NT2/D1 (cell line): ENCODE measurements at regions not wholly inside any gene's neighbourhood (a gene's known extent, or its start where the extent isn't known, plus 50 kb on each side); places are given as distances from the start of the nearest gene placed in this dataset.

Experiments
- DNase-seq: peaks from one replicate; pipeline ENCODE4 v3.0.0-alpha.2; 2011; ENCODE audit warnings: low read depth, low spot score
- H3K27me3 ChIP-seq: 2 replicates; pipeline ENCODE4 v1.6.0; 2011; ENCODE audit warnings: mild to moderate bottlenecking; ENCODE audit not compliant: insufficient read length, insufficient read depth
- H3K36me3 ChIP-seq: 2 replicates; pipeline ENCODE4 v1.6.1; 2011; ENCODE audit warnings: mild to moderate bottlenecking, low read length, mixed read lengths; ENCODE audit not compliant: insufficient read depth, insufficient read length
- H3K4me1 ChIP-seq: 2 replicates; pipeline ENCODE4 v1.5.1; 2011; ENCODE audit not compliant: insufficient read depth, insufficient read length
- H3K4me3 ChIP-seq: 2 replicates; pipeline ENCODE4 v1.5.1; 2011; ENCODE audit warnings: low read depth; ENCODE audit not compliant: insufficient read length
- H3K9ac ChIP-seq: 2 replicates; pipeline ENCODE4 v1.6.0; 2011; ENCODE audit warnings: low read depth; ENCODE audit not compliant: insufficient read length
- H3K9me3 ChIP-seq: 2 replicates; pipeline ENCODE4 v1.5.1; 2011; ENCODE audit warnings: mild to moderate bottlenecking, low read length; ENCODE audit not compliant: insufficient read depth
- SUZ12 ChIP-seq: IDR thresholded peaks from 2 replicates; pipeline ENCODE4 v1.6.1; 2011; ENCODE audit not compliant: insufficient read length, insufficient read depth; ENCODE audit errors: extremely low read depth
- YY1 ChIP-seq: IDR thresholded peaks from 2 replicates; pipeline ENCODE4 v1.6.1; 2011; ENCODE audit not compliant: insufficient read length, insufficient read depth
- ZNF274 ChIP-seq: IDR thresholded peaks from 2 replicates; pipeline ENCODE4 v1.6.1; 2011; ENCODE audit warnings: mild to moderate bottlenecking, low read depth, low read length

- Histone ChIP-seq H3K36me3 (no peaks in the 10 kb centered on the region), H3K4me3 (no peak overlapping the region), H3K27me3 (no peaks in the 10 kb centered on the region), H3K9me3 (no peaks in the 10 kb centered on the region), H3K9ac (no peak overlapping the region), H3K4me1 (no peaks in the 10 kb centered on the region)
- no peak for TF ChIP-seq YY1
- TF ChIP-seq ZNF274, result no peak
- no peak for TF ChIP-seq SUZ12
- DNase-seq, result no peak
These were observed 264.2 kb upstream of the EDNRB start for GRCh38 chr13:78182813-78183212.

GRCh38 chr13:78177306-78177705 is 258.7 kb upstream of the EDNRB start:
- TF ChIP-seq SUZ12, result no peak
- no peak for TF ChIP-seq YY1
- no peak for TF ChIP-seq ZNF274
- H3K9ac ChIP-seq, result no peak overlapping the region
- H3K36me3 ChIP-seq, result no peaks in the 10 kb centered on the region
- DNase-seq, result no peak
- H3K4me3 ChIP-seq, result no peak overlapping the region
- no peaks in the 10 kb centered on the region for H3K27me3 ChIP-seq
- H3K9me3 ChIP-seq, result no peaks in the 10 kb centered on the region
- no peaks in the 10 kb centered on the region for H3K4me1 ChIP-seq

GRCh38 chr13:78176880-78177279 is 258.2 kb upstream of the EDNRB start:
- Histone ChIP-seq H3K36me3 (no peaks in the 10 kb centered on the region), H3K9ac (no peak overlapping the region), H3K9me3 (no peaks in the 10 kb centered on the region), H3K4me1 (no peaks in the 10 kb centered on the region), H3K4me3 (no peak overlapping the region), H3K27me3 (no peaks in the 10 kb centered on the region)
- no peak for TF ChIP-seq ZNF274
- TF ChIP-seq YY1, result no peak
- TF ChIP-seq SUZ12, result no peak
- no peak for DNase-seq

- Histone ChIP-seq H3K9me3 (peaks cover 7% of the 10 kb centered on the region; the same call in 1 of the 2 replicates), H3K36me3 (no peaks in the 10 kb centered on the region), H3K4me1 (no peaks in the 10 kb centered on the region), H3K27me3 (no peaks in the 10 kb centered on the region), H3K9ac (no peak overlapping the region), H3K4me3 (no peak overlapping the region)
- DNase-seq, result no peak
- TF ChIP-seq SUZ12 (no peak), YY1 (no peak), ZNF274 (no peak)
These were observed 250.8 kb upstream of the EDNRB start for GRCh38 chr13:78169386-78169785.

GRCh38 chr13:78168981-78169380 is 250.3 kb upstream of the EDNRB start:
- peaks cover 7% of the 10 kb centered on the region; the same call in 1 of the 2 replicates for H3K9me3 ChIP-seq
- no peaks in the 10 kb centered on the region for H3K36me3 ChIP-seq
- H3K27me3 ChIP-seq, result no peaks in the 10 kb centered on the region
- no peak overlapping the region for H3K9ac ChIP-seq
- no peak for DNase-seq
- H3K4me1 ChIP-seq, result no peaks in the 10 kb centered on the region
- TF ChIP-seq ZNF274 (no peak), YY1 (no peak), SUZ12 (no peak)
- H3K4me3 ChIP-seq, result no peak overlapping the region

- no peaks in the 10 kb centered on the region for H3K4me1 ChIP-seq
- no peaks in the 10 kb centered on the region for H3K9me3 ChIP-seq
- no peaks in the 10 kb centered on the region for H3K36me3 ChIP-seq
- H3K4me3 ChIP-seq, result no peak overlapping the region
- no peak for TF ChIP-seq ZNF274
- no peak for TF ChIP-seq SUZ12
- TF ChIP-seq YY1, result no peak
- H3K27me3 ChIP-seq, result no peaks in the 10 kb centered on the region
- no peak for DNase-seq
- no peak overlapping the region for H3K9ac ChIP-seq
These were observed 242.6 kb upstream of the EDNRB start for GRCh38 chr13:78161266-78161665.

- Histone ChIP-seq H3K9ac (no peak overlapping the region), H3K36me3 (no peaks in the 10 kb centered on the region), H3K4me3 (no peak overlapping the region), H3K4me1 (no peaks in the 10 kb centered on the region), H3K27me3 (no peaks in the 10 kb centered on the region), H3K9me3 (no peaks in the 10 kb centered on the region)
- no peak for DNase-seq
- no peak for TF ChIP-seq SUZ12
- TF ChIP-seq YY1, result no peak
- no peak for TF ChIP-seq ZNF274
These were observed 242.2 kb upstream of the EDNRB start for GRCh38 chr13:78160793-78161192.

GRCh38 chr13:78152415-78152814 is 233.8 kb upstream of the EDNRB start:
- no peak overlapping the region for H3K4me3 ChIP-seq
- no peaks in the 10 kb centered on the region for H3K4me1 ChIP-seq
- H3K27me3 ChIP-seq, result no peaks in the 10 kb centered on the region
- no peak overlapping the region for H3K9ac ChIP-seq
- no peaks in the 10 kb centered on the region for H3K36me3 ChIP-seq
- DNase-seq, result no peak
- H3K9me3 ChIP-seq, result no peaks in the 10 kb centered on the region
- TF ChIP-seq ZNF274, result no peak
- no peak for TF ChIP-seq YY1
